Activated naive CD8-positive, alpha-beta T cell treated with anti-CD3 and anti-CD28 coated beads for 36 hours (primary cell): ENCODE measurements at regions not wholly inside any gene's neighbourhood (a gene's known extent, or its start where the extent isn't known, plus 50 kb on each side); places are given as distances from the start of the nearest gene placed in this dataset.
"Not testable (repeated sequence)": the region's sequence is repeated elsewhere in the genome, so short reads cannot be mapped to it uniquely, and the experiment has no call there.

ENCODE experiments used
- DNase-seq: peaks from one replicate; pipeline ENCODE4 v3.0.0; 2021
- H3K27ac Mint-ChIP-seq: one replicate; pipeline ENCODE4 v1.8.0; 2022; ENCODE audit warnings: mild to moderate bottlenecking, moderate library complexity, mixed read lengths
- H3K27me3 Mint-ChIP-seq: one replicate; pipeline ENCODE4 v1.8.0; 2022; ENCODE audit warnings: mild to moderate bottlenecking, mixed read lengths
- H3K36me3 Mint-ChIP-seq: one replicate; pipeline ENCODE4 v1.8.0; 2021; ENCODE audit warnings: mild to moderate bottlenecking, mixed read lengths
- H3K4me1 Mint-ChIP-seq: one replicate; pipeline ENCODE4 v1.8.0; 2021; ENCODE audit warnings: mixed read lengths
- H3K4me3 Mint-ChIP-seq: one replicate; pipeline ENCODE4 v1.8.0; 2022; ENCODE audit warnings: mild to moderate bottlenecking, moderate library complexity, mixed read lengths
- H3K9me3 Mint-ChIP-seq: one replicate; pipeline ENCODE4 v1.8.0; 2022; ENCODE audit warnings: mixed read lengths

DNA sequence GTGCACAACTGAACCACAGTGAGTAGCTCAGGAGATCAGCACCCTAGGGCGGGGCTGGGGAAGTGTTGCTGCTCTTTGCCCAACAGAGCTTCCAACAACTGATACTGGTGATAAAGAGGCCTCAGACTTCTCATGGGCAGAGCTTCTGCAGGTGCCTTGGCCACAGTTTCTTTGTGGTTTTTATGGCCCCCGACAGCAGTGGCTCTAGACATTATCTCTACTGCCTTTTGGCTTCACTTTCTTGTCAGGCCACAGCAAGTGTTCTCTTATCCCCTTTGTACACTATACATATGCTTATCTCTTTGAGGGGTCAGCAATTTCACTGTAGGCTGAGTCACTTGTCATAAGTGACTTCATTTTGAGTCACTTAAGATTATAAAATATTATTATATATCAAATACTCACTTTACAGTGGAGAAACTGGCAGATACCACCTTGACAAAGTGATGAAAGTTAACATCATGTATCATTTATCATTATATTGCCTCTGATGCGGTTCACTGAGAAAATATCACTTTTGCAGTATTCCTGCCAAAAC is 90.9 kb upstream of the COX7C start:
- H3K4me1 Mint-ChIP-seq: no peaks in the 10 kb centered on the region
- DNase-seq: no peak
- no peak overlapping the region for H3K27ac Mint-ChIP-seq
- H3K36me3 Mint-ChIP-seq: no peaks in the 10 kb centered on the region
- H3K4me3 Mint-ChIP-seq: no peak overlapping the region
- H3K27me3 Mint-ChIP-seq: no peaks in the 10 kb centered on the region
- H3K9me3 Mint-ChIP-seq: no peaks in the 10 kb centered on the region

DNA sequence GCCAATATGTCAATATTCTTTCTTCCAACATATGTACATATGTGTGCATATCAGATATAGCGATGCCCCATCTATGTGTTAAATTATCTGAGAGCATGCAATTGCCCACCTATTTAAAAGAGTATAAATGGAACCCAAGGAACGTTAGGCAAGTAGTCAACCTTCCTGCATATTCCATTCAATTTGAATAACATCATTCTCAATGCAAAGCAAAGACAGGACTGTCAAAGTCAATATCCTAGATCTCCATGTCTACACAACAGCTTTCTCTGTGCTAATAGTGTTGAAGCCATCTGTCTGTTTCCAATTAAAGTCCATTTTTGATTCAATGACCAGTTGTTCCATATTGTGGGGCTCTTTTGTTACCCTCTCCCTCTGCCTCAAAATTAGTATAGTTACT is 85.3 kb upstream of the COX7C start:
- Mint-ChIP-seq H3K36me3 (no peaks in the 10 kb centered on the region), H3K27ac (no peak overlapping the region), H3K9me3 (no peaks in the 10 kb centered on the region), H3K27me3 (peaks cover 4% of the 10 kb centered on the region), H3K4me3 (no peak overlapping the region), H3K4me1 (no peaks in the 10 kb centered on the region)
- no peak for DNase-seq

DNA sequence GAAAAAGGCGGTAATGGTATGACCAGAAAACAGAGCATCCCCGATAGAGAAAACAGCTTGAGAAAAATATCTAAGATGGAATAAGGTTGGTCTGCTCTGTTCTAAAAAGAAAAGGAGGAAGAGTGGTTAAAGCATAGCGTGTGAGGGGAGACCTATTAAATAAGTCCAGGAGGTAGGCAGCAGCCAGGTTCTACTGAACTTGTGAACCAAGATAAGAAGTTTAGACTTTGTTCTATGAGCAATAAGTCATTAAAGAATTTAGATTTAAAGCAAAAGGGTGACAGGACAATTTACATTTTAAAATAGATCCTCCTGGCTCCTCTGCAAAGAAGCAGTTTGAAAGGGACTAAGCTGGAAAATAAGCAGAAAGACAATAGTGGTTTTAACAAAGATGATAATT is 81.3 kb upstream of the COX7C start:
- no peaks in the 10 kb centered on the region for H3K36me3 Mint-ChIP-seq
- H3K27me3 Mint-ChIP-seq: peaks cover 4% of the 10 kb centered on the region
- no peaks in the 10 kb centered on the region for H3K9me3 Mint-ChIP-seq
- H3K4me1 Mint-ChIP-seq: no peaks in the 10 kb centered on the region
- no peak overlapping the region for H3K4me3 Mint-ChIP-seq
- H3K27ac Mint-ChIP-seq: no peak overlapping the region
- no peak for DNase-seq

DNA sequence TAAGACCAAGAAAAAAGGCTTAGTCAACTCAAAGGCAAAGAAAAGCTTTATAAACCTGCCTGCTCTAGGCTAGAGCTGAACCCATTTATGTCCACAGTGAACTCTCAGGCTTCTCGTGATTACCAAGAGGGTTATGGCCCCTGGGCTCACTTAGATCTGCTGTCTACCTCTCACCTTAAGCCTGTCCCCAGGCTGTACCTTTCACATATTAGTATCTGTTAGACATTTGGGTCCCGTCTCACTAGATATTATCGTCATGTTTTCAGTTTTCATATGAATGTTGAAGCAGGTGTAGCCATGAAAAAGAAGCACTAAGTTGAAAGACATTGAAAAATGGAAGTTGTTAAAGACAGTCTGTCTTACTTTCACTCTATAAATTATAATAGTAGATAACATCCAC is 75.2 kb upstream of the COX7C start:
- H3K9me3 Mint-ChIP-seq: no peaks in the 10 kb centered on the region
- H3K4me1 Mint-ChIP-seq: no peaks in the 10 kb centered on the region
- no peak overlapping the region for H3K27ac Mint-ChIP-seq
- no peaks in the 10 kb centered on the region for H3K36me3 Mint-ChIP-seq
- DNase-seq: no peak
- no peak overlapping the region for H3K4me3 Mint-ChIP-seq
- peaks cover 10% of the 10 kb centered on the region for H3K27me3 Mint-ChIP-seq

DNA sequence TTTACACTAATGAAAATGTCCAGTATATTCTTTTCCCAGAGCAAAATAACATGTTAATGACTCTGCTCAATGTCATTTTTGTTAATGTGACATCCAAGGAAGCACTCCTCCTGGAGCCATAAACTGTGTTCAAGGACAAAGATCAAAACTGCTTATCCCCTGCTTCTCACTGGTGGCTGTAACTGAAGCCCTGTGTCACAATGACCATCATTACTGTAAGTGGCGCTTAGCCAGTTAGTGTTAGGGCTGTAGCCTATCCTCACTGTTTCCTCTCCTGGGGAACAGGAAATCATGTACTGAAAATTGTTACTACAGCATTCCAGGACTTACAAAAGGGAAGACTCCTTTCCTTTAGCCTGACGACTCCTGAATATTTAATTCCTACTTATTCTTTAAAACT is 71.7 kb upstream of the COX7C start:
- no peak overlapping the region for H3K4me3 Mint-ChIP-seq
- no peak overlapping the region for H3K27ac Mint-ChIP-seq
- H3K4me1 Mint-ChIP-seq: no peaks in the 10 kb centered on the region
- no peaks in the 10 kb centered on the region for H3K36me3 Mint-ChIP-seq
- no peaks in the 10 kb centered on the region for H3K9me3 Mint-ChIP-seq
- peaks cover 14% of the 10 kb centered on the region for H3K27me3 Mint-ChIP-seq
- no peak for DNase-seq

DNA sequence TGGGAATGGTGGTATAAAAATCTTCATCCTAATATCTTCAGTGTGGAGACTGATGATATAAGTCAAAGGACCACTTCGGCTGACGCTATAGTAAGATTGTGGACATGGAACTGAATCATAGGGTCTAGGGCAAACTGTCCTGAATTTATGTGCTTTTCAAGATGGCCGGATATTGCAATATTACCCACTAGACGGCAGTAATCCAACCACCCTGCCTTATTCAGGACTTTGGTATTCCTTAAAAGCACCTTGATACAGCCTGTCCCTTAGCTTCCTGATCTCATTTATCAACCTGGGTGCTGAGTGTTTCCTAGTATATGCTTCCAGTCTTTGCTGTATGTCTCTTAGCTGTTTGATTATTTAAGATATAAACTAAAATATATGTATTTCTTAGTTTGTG is 71.2 kb upstream of the COX7C start:
- peaks cover 14% of the 10 kb centered on the region for H3K27me3 Mint-ChIP-seq
- H3K27ac Mint-ChIP-seq: no peak overlapping the region
- H3K9me3 Mint-ChIP-seq: no peaks in the 10 kb centered on the region
- no peaks in the 10 kb centered on the region for H3K4me1 Mint-ChIP-seq
- DNase-seq: no peak
- H3K4me3 Mint-ChIP-seq: no peak overlapping the region
- H3K36me3 Mint-ChIP-seq: no peaks in the 10 kb centered on the region

DNA sequence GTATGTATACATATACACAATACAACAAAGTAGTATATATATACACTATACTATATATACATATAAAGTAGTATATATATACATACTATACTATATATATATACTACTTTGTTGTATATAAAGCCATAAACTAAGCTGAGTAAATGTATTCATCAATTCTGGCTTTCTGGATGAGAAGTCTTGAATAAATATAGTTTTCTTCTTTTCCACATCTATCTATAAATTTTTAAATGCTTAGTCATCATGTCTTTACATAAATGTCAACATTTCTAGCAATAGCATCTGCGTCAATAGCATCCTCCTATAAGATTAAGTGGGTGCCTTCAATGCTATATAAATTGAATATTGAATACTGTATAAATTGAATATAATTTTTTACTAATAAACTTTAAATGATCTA is 63.1 kb upstream of the COX7C start:
- H3K4me3 Mint-ChIP-seq: no peak overlapping the region
- H3K27ac Mint-ChIP-seq: no peak overlapping the region
- no peaks in the 10 kb centered on the region for H3K36me3 Mint-ChIP-seq
- H3K9me3 Mint-ChIP-seq: no peaks in the 10 kb centered on the region
- no peaks in the 10 kb centered on the region for H3K4me1 Mint-ChIP-seq
- no peaks in the 10 kb centered on the region for H3K27me3 Mint-ChIP-seq
- no peak for DNase-seq

DNA sequence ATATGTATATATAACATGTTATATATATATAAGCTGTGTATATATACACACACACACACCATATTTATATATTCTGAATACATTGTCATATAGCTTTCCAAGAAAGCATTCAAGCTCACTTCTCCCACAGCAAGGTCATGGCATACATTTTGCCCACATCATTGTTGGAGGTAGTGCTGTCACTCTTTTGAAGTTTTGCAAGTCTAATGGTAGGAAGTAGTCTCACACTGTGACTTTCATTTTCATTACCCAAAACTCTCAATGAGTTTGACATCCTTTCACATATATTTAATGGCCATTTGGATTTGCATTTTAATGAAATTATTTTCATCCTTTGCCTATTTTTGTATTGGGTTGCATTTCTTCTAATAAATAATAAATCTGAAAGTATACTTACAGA is 59.8 kb upstream of the COX7C start:
- DNase-seq: no peak
- peaks cover 9% of the 10 kb centered on the region for H3K27me3 Mint-ChIP-seq
- no peaks in the 10 kb centered on the region for H3K9me3 Mint-ChIP-seq
- H3K27ac Mint-ChIP-seq: no peak overlapping the region
- H3K4me1 Mint-ChIP-seq: no peaks in the 10 kb centered on the region
- no peaks in the 10 kb centered on the region for H3K36me3 Mint-ChIP-seq
- no peak overlapping the region for H3K4me3 Mint-ChIP-seq

DNA sequence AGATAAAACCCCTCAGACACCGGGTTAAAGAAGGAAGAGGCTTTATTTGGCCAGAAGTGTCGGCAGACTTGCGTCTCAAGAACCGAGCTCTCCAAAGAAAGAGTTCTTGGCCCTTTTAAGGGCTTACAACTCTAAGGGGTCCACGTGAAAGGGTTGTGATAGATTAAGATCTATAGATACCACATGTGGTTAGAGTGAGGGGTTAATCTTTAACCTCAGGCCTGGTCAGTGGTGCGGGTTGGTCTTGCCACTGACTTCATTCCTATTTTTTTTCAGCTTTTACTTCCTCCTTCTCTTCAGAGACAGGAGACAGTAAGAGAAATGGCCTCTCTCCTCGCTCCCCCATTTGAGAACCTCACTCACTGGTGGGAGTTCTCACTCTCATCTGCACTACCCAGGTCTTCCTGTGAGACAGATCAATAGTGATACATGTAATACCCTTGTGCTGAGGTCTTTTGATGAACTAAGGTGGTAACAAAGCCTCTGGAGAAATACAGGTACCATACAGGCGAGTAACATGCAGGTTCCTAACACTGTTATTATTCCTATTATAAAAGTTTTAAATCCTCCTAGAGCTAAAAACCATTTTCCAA is 52.4 kb upstream of the COX7C start:
- H3K27ac Mint-ChIP-seq: no peak overlapping the region
- peaks cover 6% of the 10 kb centered on the region for H3K27me3 Mint-ChIP-seq
- no peak for DNase-seq
- no peaks in the 10 kb centered on the region for H3K9me3 Mint-ChIP-seq
- no peaks in the 10 kb centered on the region for H3K36me3 Mint-ChIP-seq
- H3K4me3 Mint-ChIP-seq: no peak overlapping the region
- H3K4me1 Mint-ChIP-seq: no peaks in the 10 kb centered on the region

DNA sequence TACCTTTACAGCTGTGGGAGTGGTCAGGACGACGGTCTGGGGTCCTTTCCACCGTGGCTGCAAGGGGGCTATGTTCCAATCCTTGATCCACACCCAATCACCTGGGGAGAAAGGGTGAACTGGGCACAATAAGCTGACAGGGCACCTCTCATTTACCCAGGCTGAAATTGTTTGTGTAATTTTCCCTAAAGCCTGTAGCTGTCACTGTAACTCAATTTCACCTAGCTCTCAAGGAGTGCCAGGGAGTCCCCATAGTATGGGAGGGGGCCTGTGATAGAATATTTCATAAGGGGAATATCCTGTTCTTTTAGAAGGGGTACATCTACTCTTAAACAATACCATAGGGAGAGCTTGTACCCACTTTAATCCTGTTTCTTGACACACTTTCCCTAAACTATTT is 51.7 kb upstream of the COX7C start:
- H3K27ac Mint-ChIP-seq, H3K9me3 Mint-ChIP-seq, H3K4me3 Mint-ChIP-seq, H3K27me3 Mint-ChIP-seq, H3K36me3 Mint-ChIP-seq, H3K4me1 Mint-ChIP-seq, DNase-seq: not testable (repeated sequence)
